Liver (tissue), 8 donors: ENCODE measurements at regions not wholly inside any gene's neighbourhood (a gene's known extent, or its start where the extent isn't known, plus 50 kb on each side); places are given as distances from the start of the nearest gene placed in this dataset.

Experiments used
- DNase-seq: peaks from one replicate; pipeline ENCODE4 v3.0.0-alpha.2; 2017; ENCODE audit warnings: low spot score
- H3K27ac ChIP-seq, 2 donors: one replicate each; pipeline ENCODE4 v1.7.0; 2013; ENCODE audit warnings: inconsistent platforms in 2 of 2, low read length in 2 of 2, control low read depth in 1 of 2, low read depth in 1 of 2, mild to moderate bottlenecking in 1 of 2
- H3K27me3 ChIP-seq, 4 donors: one replicate each; pipeline versions ENCODE4 v1.6.1 to v1.7.0; 2013; ENCODE audit warnings: low read length in 3 of 4, inconsistent platforms in 1 of 4, mild to moderate bottlenecking in 1 of 4, moderate library complexity in 1 of 4; ENCODE audit not compliant: control insufficient read depth in 4 of 4, insufficient read depth in 4 of 4
- H3K36me3 ChIP-seq, 4 donors: one replicate each; pipeline versions ENCODE4 v1.6.1 to v1.7.0; 2013; ENCODE audit warnings: low read length in 3 of 4, mild to moderate bottlenecking in 3 of 4, low read depth in 1 of 4, moderate library complexity in 1 of 4; ENCODE audit not compliant: control insufficient read depth in 4 of 4, insufficient read depth in 3 of 4
- H3K4me1 ChIP-seq, 4 donors: one replicate each; pipeline versions ENCODE4 v1.6.1 to v1.7.0; 2013; ENCODE audit warnings: low read length in 3 of 4, mild to moderate bottlenecking in 3 of 4, moderate library complexity in 1 of 4; ENCODE audit not compliant: control insufficient read depth in 4 of 4, insufficient read depth in 4 of 4
- H3K4me3 ChIP-seq, 3 donors: one replicate each; pipeline versions ENCODE4 v1.6.1 to v1.7.0; 2013; ENCODE audit warnings: low read length in 3 of 3, control low read depth in 1 of 3, low read depth in 1 of 3, mild to moderate bottlenecking in 1 of 3
- H3K9ac ChIP-seq, 2 donors: one replicate each; pipeline ENCODE4 v1.7.0; 2013; ENCODE audit warnings: low read length in 2 of 2, mild to moderate bottlenecking in 2 of 2, moderate library complexity in 2 of 2, control low read depth in 1 of 2, low read depth in 1 of 2
- H3K9me3 ChIP-seq, 4 donors: one replicate each; pipeline versions ENCODE4 v1.6.1 to v1.7.0; 2013; ENCODE audit warnings: low read length in 3 of 4; ENCODE audit not compliant: control insufficient read depth in 4 of 4
- EGR1 ChIP-seq, 2 donors: IDR thresholded peaks; 2 replicates each; pipeline ENCODE4 v1.6.1; 2016 to 2018; ENCODE audit warnings: antibody characterized with exemption in 2 of 2, low read depth in 2 of 2
- FOXA1 ChIP-seq: IDR thresholded peaks from 2 replicates; pipeline ENCODE4 v1.6.1; 2016; ENCODE audit warnings: antibody characterized with exemption
- FOXA2 ChIP-seq: IDR thresholded peaks from 2 replicates; pipeline ENCODE4 v1.6.1; 2016; ENCODE audit warnings: antibody characterized with exemption
- HNF4A ChIP-seq, 2 donors: conservative IDR thresholded peaks; 2 replicates each; pipeline ENCODE4 v1.6.1; 2016; ENCODE audit warnings: antibody characterized with exemption in 2 of 2, mild to moderate bottlenecking in 2 of 2
- HNF4G ChIP-seq: IDR thresholded peaks from 2 replicates; pipeline ENCODE4 v1.6.1; 2016; ENCODE audit warnings: antibody characterized with exemption
- JUND ChIP-seq, 2 donors: IDR thresholded peaks; 2 replicates each; pipeline ENCODE4 v1.6.1; 2016; ENCODE audit warnings: antibody characterized with exemption in 2 of 2
- NR2F2 ChIP-seq: IDR thresholded peaks from 2 replicates; pipeline ENCODE4 v1.6.1; 2016; ENCODE audit warnings: antibody characterized with exemption
- RAD21 ChIP-seq, 2 donors: IDR thresholded peaks; 2 replicates each; pipeline ENCODE4 v1.6.1; 2016; ENCODE audit warnings: antibody characterized with exemption in 2 of 2, mild to moderate bottlenecking in 2 of 2
- RXRA ChIP-seq, 2 donors: IDR thresholded peaks; 2 replicates each; pipeline ENCODE4 v1.6.1; 2017 to 2018; ENCODE audit warnings: antibody characterized with exemption in 2 of 2, mild to moderate bottlenecking in 1 of 2
- SP1 ChIP-seq: IDR thresholded peaks from 2 replicates; pipeline ENCODE4 v1.6.1; 2018; ENCODE audit warnings: antibody characterized with exemption, mild to moderate bottlenecking
- TAF1 ChIP-seq: conservative IDR thresholded peaks from 2 replicates; pipeline ENCODE4 v1.6.1; 2016; ENCODE audit warnings: antibody characterized with exemption, mild to moderate bottlenecking
- YY1 ChIP-seq: IDR thresholded peaks from 2 replicates; pipeline ENCODE4 v1.6.1; 2016; ENCODE audit warnings: antibody characterized with exemption, mild to moderate bottlenecking
- WGBS: extraction: QIAGEN DNeasy Blood & Tissue Kit; methylation state at CpG from one replicate; pipeline ENCODE4 v1.1.7; 2013; 5-methylcytosine and 5-hydroxymethylcytosine counted together
- TF ChIP-seq, protein P1 (sequence below): IDR thresholded peaks from 2 replicates; pipeline ENCODE4 v1.6.1; 2016; ENCODE audit warnings: antibody characterized with exemption
- TF ChIP-seq, protein P2 (sequence below): IDR thresholded peaks from 2 replicates; pipeline ENCODE4 v1.6.1; 2016; ENCODE audit warnings: antibody characterized with exemption
- TF ChIP-seq, protein P3 (sequence below): IDR thresholded peaks from 2 replicates; pipeline ENCODE4 v1.6.1; 2016; ENCODE audit warnings: antibody characterized with exemption
- TF ChIP-seq, protein P4 (sequence below): IDR thresholded peaks from 2 replicates; pipeline ENCODE4 v1.6.1; 2016; ENCODE audit warnings: antibody characterized with exemption, mild to moderate bottlenecking
- TF ChIP-seq, protein P5 (sequence below): fragments of 150-350 bp; IDR thresholded peaks from 2 replicates; pipeline ENCODE4 v1.5.1; 2017; ENCODE audit warnings: improper control_type of control experiment, low read depth, low read length; ENCODE audit not compliant: missing input control
- donor health status: healthy.
- donor health status: healthy.
- donor health status: healthy.
- donor health status: healthy.
- donor health status: healthy.

DNA sequence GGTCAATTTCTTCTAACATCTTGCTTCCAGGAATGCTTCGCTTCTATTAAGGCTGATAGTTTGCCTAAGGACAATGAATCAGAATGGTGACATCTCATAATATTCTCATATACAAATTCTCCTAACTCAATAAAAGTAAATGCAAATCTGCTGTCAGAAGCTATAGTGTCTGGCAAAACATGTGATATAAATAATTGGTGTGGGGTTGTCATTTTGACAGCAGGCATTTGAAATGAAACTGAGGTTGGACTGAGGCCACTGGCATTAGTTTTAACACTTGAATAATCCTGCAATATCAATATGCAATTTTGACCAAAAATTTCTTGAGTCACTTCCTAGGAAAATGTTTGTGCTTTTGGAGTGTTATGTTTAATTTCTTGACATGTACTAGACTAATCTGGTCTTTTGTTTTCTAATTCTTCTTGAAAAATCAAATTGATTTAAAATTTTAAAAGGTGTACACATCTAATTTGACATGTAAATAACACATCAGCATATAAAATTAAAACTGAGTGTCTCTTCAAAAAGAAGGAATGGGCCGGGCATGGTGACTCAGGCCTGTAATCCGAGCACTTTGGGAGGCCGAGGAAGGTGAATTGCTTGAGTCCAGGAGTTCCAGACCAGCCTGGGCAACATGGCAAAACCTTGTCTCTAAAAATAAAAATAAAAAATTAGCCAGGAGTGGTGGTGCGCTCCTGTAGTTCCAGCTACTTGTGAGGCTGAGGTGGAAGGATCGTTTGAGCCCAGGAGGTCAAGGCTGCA is 92.3 kb upstream of the BTG1 start (continued):
- TF ChIP-seq TAF1 (no peak), EGR1 (IDR thresholded peaks at IDR 0.05; ENCODE audit: low read depth in 2 of 2) (no peak), HNF4G (no peak), NR2F2 (no peak), RAD21 (IDR thresholded peaks at IDR 0.05) (no peak), JUND (IDR thresholded peaks at IDR 0.05) (no peak), HNF4A (conservative IDR thresholded peaks at IDR 0.05) (no peak), YY1 (no peak), FOXA1 (no peak)
- TF ChIP-seq, protein P1, sequence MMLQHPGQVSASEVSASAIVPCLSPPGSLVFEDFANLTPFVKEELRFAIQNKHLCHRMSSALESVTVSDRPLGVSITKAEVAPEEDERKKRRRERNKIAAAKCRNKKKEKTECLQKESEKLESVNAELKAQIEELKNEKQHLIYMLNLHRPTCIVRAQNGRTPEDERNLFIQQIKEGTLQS, result no peak
- TF ChIP-seq, protein P2, sequence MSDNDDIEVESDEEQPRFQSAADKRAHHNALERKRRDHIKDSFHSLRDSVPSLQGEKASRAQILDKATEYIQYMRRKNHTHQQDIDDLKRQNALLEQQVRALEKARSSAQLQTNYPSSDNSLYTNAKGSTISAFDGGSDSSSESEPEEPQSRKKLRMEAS, result no peak

DNA sequence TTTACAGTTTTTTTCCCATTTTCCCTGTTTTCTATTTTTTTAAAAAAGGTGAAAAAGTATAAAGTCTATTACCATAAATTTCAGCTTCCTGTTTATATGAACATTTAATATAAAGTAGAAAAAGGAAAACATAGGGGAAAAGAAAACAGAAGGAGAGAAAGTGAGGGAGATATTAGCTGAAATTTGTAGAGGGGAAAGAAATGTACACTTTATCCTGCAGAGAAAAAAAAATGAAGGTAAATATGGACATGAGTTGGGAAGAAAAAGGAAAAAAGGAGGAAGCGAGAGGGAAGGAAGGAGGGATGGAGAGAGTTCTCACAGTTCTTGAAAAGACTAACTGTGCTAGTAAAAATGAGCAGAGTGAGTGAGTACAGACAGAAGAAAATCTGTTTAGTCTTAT is 91.6 kb upstream of the BTG1 start:
- WGBS, result 94% methylated on average over 1 of the region's 1 CpG
- TF ChIP-seq, protein P1, result no peak
- TF ChIP-seq RXRA (IDR thresholded peaks at IDR 0.05) (no peak), SP1 (no peak)
- TF ChIP-seq, protein P3, sequence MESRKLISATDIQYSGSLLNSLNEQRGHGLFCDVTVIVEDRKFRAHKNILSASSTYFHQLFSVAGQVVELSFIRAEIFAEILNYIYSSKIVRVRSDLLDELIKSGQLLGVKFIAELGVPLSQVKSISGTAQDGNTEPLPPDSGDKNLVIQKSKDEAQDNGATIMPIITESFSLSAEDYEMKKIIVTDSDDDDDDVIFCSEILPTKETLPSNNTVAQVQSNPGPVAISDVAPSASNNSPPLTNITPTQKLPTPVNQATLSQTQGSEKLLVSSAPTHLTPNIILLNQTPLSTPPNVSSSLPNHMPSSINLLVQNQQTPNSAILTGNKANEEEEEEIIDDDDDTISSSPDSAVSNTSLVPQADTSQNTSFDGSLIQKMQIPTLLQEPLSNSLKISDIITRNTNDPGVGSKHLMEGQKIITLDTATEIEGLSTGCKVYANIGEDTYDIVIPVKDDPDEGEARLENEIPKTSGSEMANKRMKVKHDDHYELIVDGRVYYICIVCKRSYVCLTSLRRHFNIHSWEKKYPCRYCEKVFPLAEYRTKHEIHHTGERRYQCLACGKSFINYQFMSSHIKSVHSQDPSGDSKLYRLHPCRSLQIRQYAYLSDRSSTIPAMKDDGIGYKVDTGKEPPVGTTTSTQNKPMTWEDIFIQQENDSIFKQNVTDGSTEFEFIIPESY, result no peak
- H3K9me3 ChIP-seq, result no peaks in the 10 kb centered on the region
- no peaks in the 10 kb centered on the region for H3K4me1 ChIP-seq
- no peak for DNase-seq
- H3K4me3 ChIP-seq, result no peak overlapping the region
- no peak overlapping the region for H3K27ac ChIP-seq
- no peaks in the 10 kb centered on the region for H3K36me3 ChIP-seq
- no peaks in the 10 kb centered on the region for H3K27me3 ChIP-seq
- no peak overlapping the region for H3K9ac ChIP-seq

DNA sequence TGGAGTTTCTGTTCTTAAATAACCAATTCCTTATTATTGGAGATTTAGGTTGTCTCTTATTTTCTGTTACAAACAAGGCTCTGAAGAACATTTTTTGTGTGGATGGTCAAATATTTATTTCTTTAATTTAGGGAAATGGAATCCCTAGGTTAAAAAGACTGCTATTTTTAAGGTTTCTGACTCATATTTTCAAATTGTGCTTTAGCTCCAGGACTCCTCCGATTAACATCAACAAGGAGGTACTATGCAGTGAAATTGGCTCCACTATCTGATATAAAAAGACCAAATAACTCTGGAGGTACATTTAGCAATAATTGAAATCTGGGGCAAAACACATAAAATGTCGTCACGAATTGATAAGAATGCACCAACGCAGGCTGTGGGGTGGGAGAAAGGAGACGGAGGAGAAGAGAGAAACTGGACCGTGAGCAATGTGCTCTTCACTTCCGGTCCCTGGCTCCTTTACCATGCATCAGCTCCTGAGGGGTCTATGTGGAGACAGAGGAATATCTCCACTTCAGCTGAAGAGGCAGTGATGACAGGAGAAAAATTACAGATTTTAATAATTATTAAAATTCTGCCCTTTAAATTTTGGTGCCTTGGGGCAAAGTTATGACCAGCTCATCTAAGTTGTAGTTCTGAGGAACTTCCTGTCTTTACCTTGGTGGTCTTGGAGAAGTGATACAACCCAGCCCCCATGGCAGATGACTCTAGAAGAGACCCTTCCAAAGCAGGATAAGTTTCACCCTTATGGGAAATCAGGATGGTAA is 90.2 kb upstream of the BTG1 start:
- Histone ChIP-seq H3K9me3 (no peaks in the 10 kb centered on the region), H3K36me3 (no peaks in the 10 kb centered on the region), H3K27ac (no peak overlapping the region), H3K9ac (no peak overlapping the region), H3K27me3 (no peaks in the 10 kb centered on the region), H3K4me1 (no peaks in the 10 kb centered on the region), H3K4me3 (no peak overlapping the region)
- WGBS, result 95% methylated on average over 7 of the region's 7 CpGs
- no peak for DNase-seq
- TF ChIP-seq RAD21 (IDR thresholded peaks at IDR 0.05), result no peak
- TF ChIP-seq, protein P4, sequence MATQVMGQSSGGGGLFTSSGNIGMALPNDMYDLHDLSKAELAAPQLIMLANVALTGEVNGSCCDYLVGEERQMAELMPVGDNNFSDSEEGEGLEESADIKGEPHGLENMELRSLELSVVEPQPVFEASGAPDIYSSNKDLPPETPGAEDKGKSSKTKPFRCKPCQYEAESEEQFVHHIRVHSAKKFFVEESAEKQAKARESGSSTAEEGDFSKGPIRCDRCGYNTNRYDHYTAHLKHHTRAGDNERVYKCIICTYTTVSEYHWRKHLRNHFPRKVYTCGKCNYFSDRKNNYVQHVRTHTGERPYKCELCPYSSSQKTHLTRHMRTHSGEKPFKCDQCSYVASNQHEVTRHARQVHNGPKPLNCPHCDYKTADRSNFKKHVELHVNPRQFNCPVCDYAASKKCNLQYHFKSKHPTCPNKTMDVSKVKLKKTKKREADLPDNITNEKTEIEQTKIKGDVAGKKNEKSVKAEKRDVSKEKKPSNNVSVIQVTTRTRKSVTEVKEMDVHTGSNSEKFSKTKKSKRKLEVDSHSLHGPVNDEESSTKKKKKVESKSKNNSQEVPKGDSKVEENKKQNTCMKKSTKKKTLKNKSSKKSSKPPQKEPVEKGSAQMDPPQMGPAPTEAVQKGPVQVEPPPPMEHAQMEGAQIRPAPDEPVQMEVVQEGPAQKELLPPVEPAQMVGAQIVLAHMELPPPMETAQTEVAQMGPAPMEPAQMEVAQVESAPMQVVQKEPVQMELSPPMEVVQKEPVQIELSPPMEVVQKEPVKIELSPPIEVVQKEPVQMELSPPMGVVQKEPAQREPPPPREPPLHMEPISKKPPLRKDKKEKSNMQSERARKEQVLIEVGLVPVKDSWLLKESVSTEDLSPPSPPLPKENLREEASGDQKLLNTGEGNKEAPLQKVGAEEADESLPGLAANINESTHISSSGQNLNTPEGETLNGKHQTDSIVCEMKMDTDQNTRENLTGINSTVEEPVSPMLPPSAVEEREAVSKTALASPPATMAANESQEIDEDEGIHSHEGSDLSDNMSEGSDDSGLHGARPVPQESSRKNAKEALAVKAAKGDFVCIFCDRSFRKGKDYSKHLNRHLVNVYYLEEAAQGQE, result no peak
- TF ChIP-seq, protein P5, sequence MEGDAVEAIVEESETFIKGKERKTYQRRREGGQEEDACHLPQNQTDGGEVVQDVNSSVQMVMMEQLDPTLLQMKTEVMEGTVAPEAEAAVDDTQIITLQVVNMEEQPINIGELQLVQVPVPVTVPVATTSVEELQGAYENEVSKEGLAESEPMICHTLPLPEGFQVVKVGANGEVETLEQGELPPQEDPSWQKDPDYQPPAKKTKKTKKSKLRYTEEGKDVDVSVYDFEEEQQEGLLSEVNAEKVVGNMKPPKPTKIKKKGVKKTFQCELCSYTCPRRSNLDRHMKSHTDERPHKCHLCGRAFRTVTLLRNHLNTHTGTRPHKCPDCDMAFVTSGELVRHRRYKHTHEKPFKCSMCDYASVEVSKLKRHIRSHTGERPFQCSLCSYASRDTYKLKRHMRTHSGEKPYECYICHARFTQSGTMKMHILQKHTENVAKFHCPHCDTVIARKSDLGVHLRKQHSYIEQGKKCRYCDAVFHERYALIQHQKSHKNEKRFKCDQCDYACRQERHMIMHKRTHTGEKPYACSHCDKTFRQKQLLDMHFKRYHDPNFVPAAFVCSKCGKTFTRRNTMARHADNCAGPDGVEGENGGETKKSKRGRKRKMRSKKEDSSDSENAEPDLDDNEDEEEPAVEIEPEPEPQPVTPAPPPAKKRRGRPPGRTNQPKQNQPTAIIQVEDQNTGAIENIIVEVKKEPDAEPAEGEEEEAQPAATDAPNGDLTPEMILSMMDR, result no peak
- no peak for TF ChIP-seq YY1
- no peak for TF ChIP-seq NR2F2
- TF ChIP-seq SP1, result no peak
- TF ChIP-seq RXRA (IDR thresholded peaks at IDR 0.05), result no peak
- TF ChIP-seq, protein P2, result no peak
- no peak for TF ChIP-seq FOXA1
- TF ChIP-seq EGR1 (IDR thresholded peaks at IDR 0.05; ENCODE audit: low read depth in 2 of 2), result no peak
- no peak for TF ChIP-seq FOXA2
- TF ChIP-seq, protein P3, result no peak
